Astrocyte (in vitro differentiated cells and primary cell): ENCODE measurements at regions not wholly inside any gene's neighbourhood (a gene's known extent, or its start where the extent isn't known, plus 50 kb on each side); places are given as distances from the start of the nearest gene placed in this dataset.

Source experiments
- DNase-seq: peaks from one replicate; pipeline ENCODE4 v3.0.0-alpha.2; 2010; ENCODE audit warnings: low read depth
- FAIRE-seq: peaks from 2 replicates; lab custom pipeline; 2011; peaks lifted over from hg19 to GRCh38; lab: Jason Lieb, UNC
- H2AFZ ChIP-seq: 2 replicates; pipeline ENCODE4 v1.6.0; 2012; ENCODE audit warnings: low read depth, low read length, inconsistent platforms
- H3K27ac ChIP-seq: 2 replicates; pipeline ENCODE4 v1.5.1; 2011; ENCODE audit warnings: low read depth, low read length, inconsistent platforms
- H3K27me3 ChIP-seq: 2 replicates; pipeline ENCODE4 v1.6.0; 2011; ENCODE audit warnings: low read length, inconsistent platforms; ENCODE audit not compliant: insufficient read depth
- H3K36me3 ChIP-seq: 2 replicates; pipeline ENCODE4 v1.5.1; 2011; ENCODE audit warnings: low read length, inconsistent platforms; ENCODE audit not compliant: insufficient read depth
- H3K4me1 ChIP-seq: 2 replicates; pipeline ENCODE4 v1.5.1; 2011; ENCODE audit warnings: low read length, inconsistent platforms; ENCODE audit not compliant: insufficient read depth
- H3K4me2 ChIP-seq: 2 replicates; pipeline ENCODE4 v1.6.0; 2012; ENCODE audit warnings: low read length, inconsistent platforms
- H3K4me3 ChIP-seq: 2 replicates; pipeline ENCODE4 v1.5.1; 2011; ENCODE audit warnings: low read depth, mild to moderate bottlenecking, low read length, inconsistent platforms; ENCODE audit not compliant: insufficient read depth
- H3K79me2 ChIP-seq: 2 replicates; pipeline ENCODE4 v1.6.0; 2012; ENCODE audit warnings: mild to moderate bottlenecking, low read length, inconsistent platforms; ENCODE audit not compliant: insufficient read depth
- H3K9ac ChIP-seq: 2 replicates; pipeline ENCODE4 v1.6.0; 2012; ENCODE audit warnings: mild to moderate bottlenecking, low read length, inconsistent platforms
- H3K9me3 ChIP-seq: 2 replicates; pipeline ENCODE4 v1.5.1; 2012; ENCODE audit warnings: low read depth, mild to moderate bottlenecking, low read length, inconsistent platforms; ENCODE audit not compliant: insufficient read depth
- H4K20me1 ChIP-seq: 2 replicates; pipeline ENCODE4 v1.6.0; 2012; ENCODE audit warnings: low read length, inconsistent platforms; ENCODE audit not compliant: insufficient read depth
- H3K27ac Mint-ChIP-seq: one replicate; pipeline ENCODE4 v1.8.0; 2021; ENCODE audit warnings: mild to moderate bottlenecking, mixed read lengths; ENCODE audit not compliant: unreplicated experiment
- H3K27me3 Mint-ChIP-seq: one replicate; pipeline ENCODE4 v1.8.0; 2021; ENCODE audit warnings: low read depth, mixed read lengths; ENCODE audit not compliant: unreplicated experiment
- H3K36me3 Mint-ChIP-seq: one replicate; pipeline ENCODE4 v1.8.0; 2021; ENCODE audit warnings: low read depth, mixed read lengths; ENCODE audit not compliant: unreplicated experiment
- H3K4me1 Mint-ChIP-seq: one replicate; pipeline ENCODE4 v1.8.0; 2021; ENCODE audit warnings: low read depth, mixed read lengths; ENCODE audit not compliant: unreplicated experiment
- H3K4me3 Mint-ChIP-seq: one replicate; pipeline ENCODE4 v1.8.0; 2021; ENCODE audit warnings: mild to moderate bottlenecking, moderate library complexity, mixed read lengths; ENCODE audit not compliant: unreplicated experiment
- H3K9me3 Mint-ChIP-seq: one replicate; pipeline ENCODE4 v1.8.0; 2021; ENCODE audit warnings: mild to moderate bottlenecking, mixed read lengths; ENCODE audit not compliant: unreplicated experiment
- EZH2 ChIP-seq: IDR thresholded peaks from 2 replicates; pipeline ENCODE4 v1.6.1; 2012; ENCODE audit warnings: mild to moderate bottlenecking, low read length, inconsistent platforms; ENCODE audit not compliant: insufficient read depth
- TF ChIP-seq, protein P1 (sequence below): IDR thresholded peaks from 2 replicates; pipeline ENCODE4 v1.5.1; 2011; ENCODE audit warnings: low read depth, mild to moderate bottlenecking, inconsistent platforms, low read length, moderate library complexity; ENCODE audit not compliant: insufficient read depth

DNA sequence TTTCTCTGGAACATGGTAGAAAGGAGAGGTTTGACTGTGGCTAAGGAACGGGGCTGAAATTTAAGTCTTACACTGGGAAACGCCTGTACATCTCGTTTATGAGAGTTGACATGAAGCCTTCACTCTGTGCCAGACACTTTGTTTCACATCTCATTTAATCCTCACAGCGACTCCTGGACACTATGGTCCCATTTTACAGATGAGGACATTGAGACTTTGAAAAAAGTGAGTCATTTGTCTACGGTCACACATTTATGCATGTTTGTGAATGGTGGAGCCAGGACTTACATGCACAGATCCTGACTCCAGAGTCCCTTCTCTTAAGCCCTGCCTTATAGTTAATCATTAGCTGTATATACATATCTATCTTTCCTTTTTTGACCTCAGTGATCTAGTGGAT, 318.4 kb upstream of the EEF2KMT start:
- no peak overlapping the region for H2AFZ ChIP-seq
- H4K20me1 ChIP-seq = no peaks in the 10 kb centered on the region
- no peak overlapping the region for H3K4me3 ChIP-seq
- H3K27me3 Mint-ChIP-seq = peaks cover 14% of the 10 kb centered on the region
- H3K4me3 Mint-ChIP-seq = no peak overlapping the region
- no peak overlapping the region for H3K4me2 ChIP-seq
- no peaks in the 10 kb centered on the region for H3K36me3 ChIP-seq
- peaks cover 2% of the 10 kb centered on the region for H3K9me3 Mint-ChIP-seq
- no peak for DNase-seq
- TF ChIP-seq EZH2 = no peak
- TF ChIP-seq, protein P1, sequence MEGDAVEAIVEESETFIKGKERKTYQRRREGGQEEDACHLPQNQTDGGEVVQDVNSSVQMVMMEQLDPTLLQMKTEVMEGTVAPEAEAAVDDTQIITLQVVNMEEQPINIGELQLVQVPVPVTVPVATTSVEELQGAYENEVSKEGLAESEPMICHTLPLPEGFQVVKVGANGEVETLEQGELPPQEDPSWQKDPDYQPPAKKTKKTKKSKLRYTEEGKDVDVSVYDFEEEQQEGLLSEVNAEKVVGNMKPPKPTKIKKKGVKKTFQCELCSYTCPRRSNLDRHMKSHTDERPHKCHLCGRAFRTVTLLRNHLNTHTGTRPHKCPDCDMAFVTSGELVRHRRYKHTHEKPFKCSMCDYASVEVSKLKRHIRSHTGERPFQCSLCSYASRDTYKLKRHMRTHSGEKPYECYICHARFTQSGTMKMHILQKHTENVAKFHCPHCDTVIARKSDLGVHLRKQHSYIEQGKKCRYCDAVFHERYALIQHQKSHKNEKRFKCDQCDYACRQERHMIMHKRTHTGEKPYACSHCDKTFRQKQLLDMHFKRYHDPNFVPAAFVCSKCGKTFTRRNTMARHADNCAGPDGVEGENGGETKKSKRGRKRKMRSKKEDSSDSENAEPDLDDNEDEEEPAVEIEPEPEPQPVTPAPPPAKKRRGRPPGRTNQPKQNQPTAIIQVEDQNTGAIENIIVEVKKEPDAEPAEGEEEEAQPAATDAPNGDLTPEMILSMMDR = no peak
- H3K27ac ChIP-seq = no peak overlapping the region
- H3K36me3 Mint-ChIP-seq = no peaks in the 10 kb centered on the region
- no peaks in the 10 kb centered on the region for H3K79me2 ChIP-seq
- H3K4me1 ChIP-seq = no peaks in the 10 kb centered on the region
- no peaks in the 10 kb centered on the region for H3K4me1 Mint-ChIP-seq
- peaks cover 3% of the 10 kb centered on the region for H3K9me3 ChIP-seq
- no peak overlapping the region for H3K27ac Mint-ChIP-seq
- H3K27me3 ChIP-seq = no peaks in the 10 kb centered on the region
- no peak for FAIRE-seq
- H3K9ac ChIP-seq = no peak overlapping the region

DNA sequence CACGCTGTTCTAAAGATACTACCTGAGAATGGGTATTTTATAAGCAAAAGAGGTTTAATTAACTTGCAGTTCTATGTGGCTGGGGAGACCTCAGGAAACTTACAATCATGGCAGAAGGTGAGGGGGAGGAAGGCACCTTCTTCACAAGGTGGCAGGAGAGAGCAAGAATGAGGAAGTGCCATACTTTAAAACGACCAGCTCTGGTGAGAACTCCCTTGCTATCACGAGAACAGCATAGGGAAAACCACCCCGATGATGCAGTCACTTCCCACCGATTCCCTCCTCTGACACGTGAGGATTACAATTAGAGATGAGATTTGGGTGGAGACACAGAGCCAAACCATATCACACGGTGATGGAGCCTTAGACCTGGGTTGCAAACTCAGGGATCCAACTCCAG, 317.5 kb upstream of the EEF2KMT start:
- H3K27me3 ChIP-seq = no peaks in the 10 kb centered on the region
- no peak overlapping the region for H3K4me2 ChIP-seq
- peaks cover 3% of the 10 kb centered on the region for H3K9me3 ChIP-seq

DNA sequence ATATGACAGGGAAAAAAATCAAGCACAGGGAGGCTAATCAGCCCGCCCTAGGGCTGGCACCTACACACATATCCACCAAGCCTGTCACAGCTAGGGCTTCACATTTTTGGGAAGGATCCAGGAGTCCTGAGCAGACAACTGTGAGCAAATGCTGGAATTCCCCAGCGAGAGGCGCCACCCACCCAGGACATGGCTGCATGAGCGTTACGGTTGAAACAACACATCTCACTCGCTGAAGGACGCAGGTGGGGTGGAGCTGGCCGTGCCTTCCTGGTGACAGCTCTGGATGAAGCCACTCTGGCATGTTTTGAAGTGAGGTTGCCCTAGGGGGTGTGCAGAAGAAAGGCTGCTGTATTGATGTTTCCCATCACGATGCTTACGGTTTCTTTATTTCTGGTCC, 315.1 kb upstream of the EEF2KMT start:
- DNase-seq (no peak), FAIRE-seq (no peak)
- Histone ChIP-seq H3K9ac (no peak overlapping the region), H3K4me3 (no peak overlapping the region), H3K27me3 (no peaks in the 10 kb centered on the region), H3K9me3 (peaks cover 3% of the 10 kb centered on the region), H3K4me2 (no peak overlapping the region), H3K36me3 (no peaks in the 10 kb centered on the region), H2AFZ (no peak overlapping the region), H4K20me1 (no peaks in the 10 kb centered on the region), H3K79me2 (no peaks in the 10 kb centered on the region), H3K4me1 (no peaks in the 10 kb centered on the region), H3K27ac (no peak overlapping the region)
- H3K4me3 Mint-ChIP-seq = no peak overlapping the region
- peaks cover 11% of the 10 kb centered on the region for H3K27me3 Mint-ChIP-seq
- peaks cover 8% of the 10 kb centered on the region for H3K9me3 Mint-ChIP-seq
- no peaks in the 10 kb centered on the region for H3K4me1 Mint-ChIP-seq
- TF ChIP-seq, protein P1 = no peak
- TF ChIP-seq EZH2 = no peak
- H3K27ac Mint-ChIP-seq = no peak overlapping the region
- no peaks in the 10 kb centered on the region for H3K36me3 Mint-ChIP-seq

More for the DNA sequence above, 317.5 kb upstream of the EEF2KMT start:
- H3K9ac ChIP-seq = no peak overlapping the region
- no peak overlapping the region for H3K27ac Mint-ChIP-seq
- no peaks in the 10 kb centered on the region for H3K79me2 ChIP-seq
- TF ChIP-seq, protein P1 = no peak
- no peak for TF ChIP-seq EZH2
- H3K4me1 Mint-ChIP-seq = no peaks in the 10 kb centered on the region
- H3K4me3 ChIP-seq = no peak overlapping the region
- no peaks in the 10 kb centered on the region for H3K36me3 ChIP-seq
- H2AFZ ChIP-seq = no peak overlapping the region
- no peak overlapping the region for H3K27ac ChIP-seq
- no peaks in the 10 kb centered on the region for H3K4me1 ChIP-seq
- no peaks in the 10 kb centered on the region for H3K36me3 Mint-ChIP-seq
- H3K9me3 Mint-ChIP-seq = peaks cover 5% of the 10 kb centered on the region
- H3K27me3 Mint-ChIP-seq = peaks cover 14% of the 10 kb centered on the region
- H3K4me3 Mint-ChIP-seq = no peak overlapping the region
- FAIRE-seq (no peak), DNase-seq (no peak)
- no peaks in the 10 kb centered on the region for H4K20me1 ChIP-seq
